GM23248 (cell line): ENCODE measurements at regions not wholly inside any gene's neighbourhood (a gene's known extent, or its start where the extent isn't known, plus 50 kb on each side); places are given as distances from the start of the nearest gene placed in this dataset.

ENCODE experiments used
- EZH2 ChIP-seq: fragments of 200-600 bp; sonication (generic); IDR thresholded peaks from 2 replicates; pipeline ENCODE4 v1.6.1; 2018; ENCODE audit warnings: antibody characterized with exemption, mild to moderate bottlenecking; ENCODE audit not compliant: insufficient read depth, poor library complexity, severe bottlenecking
- EZH2phosphoT487 ChIP-seq: fragments of 200-600 bp; sonication (generic); IDR thresholded peaks from 2 replicates; pipeline ENCODE4 v1.6.1; 2018; ENCODE audit warnings: antibody characterized with exemption, moderate library complexity, mild to moderate bottlenecking, low read depth; ENCODE audit not compliant: insufficient read depth

GRCh38 chr16:63904182-63904581, 1217.7 kb downstream of the CDH11 start:
- no peak for TF ChIP-seq EZH2phosphoT487
- TF ChIP-seq EZH2, result no peak
